Right renal pelvis (tissue), 4 donors: ENCODE measurements at regions not wholly inside any gene's neighbourhood (a gene's known extent, or its start where the extent isn't known, plus 50 kb on each side); places are given as distances from the start of the nearest gene placed in this dataset.

Experiments
- DNase-seq, 4 donors: peaks; one replicate each; pipeline ENCODE4 v3.0.0-alpha.2; 2013; ENCODE audit warnings: low read depth in 4 of 4, low spot score in 3 of 4, missing footprints in 1 of 4

DNA sequence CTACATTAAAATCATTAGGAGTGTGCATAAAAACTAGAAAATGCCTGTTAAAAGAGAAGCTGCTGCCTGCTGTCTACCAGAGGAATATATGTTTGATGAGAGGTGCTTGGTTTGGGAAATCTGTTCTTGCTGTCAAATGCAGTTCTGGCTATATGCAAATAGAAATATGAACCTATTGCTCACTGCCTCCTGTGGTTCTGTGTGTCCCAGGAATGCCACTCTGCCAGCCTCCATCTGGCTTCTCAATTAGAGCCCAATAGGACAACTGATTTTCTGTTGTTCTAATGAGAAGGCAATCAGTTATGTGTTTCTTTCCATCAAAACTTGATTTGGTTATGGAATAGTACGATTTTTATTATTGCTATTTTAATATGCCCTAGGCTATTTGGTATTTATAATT is 759.7 kb downstream of the HDGFL1 start:
- DNase-seq, result no peak

DNA sequence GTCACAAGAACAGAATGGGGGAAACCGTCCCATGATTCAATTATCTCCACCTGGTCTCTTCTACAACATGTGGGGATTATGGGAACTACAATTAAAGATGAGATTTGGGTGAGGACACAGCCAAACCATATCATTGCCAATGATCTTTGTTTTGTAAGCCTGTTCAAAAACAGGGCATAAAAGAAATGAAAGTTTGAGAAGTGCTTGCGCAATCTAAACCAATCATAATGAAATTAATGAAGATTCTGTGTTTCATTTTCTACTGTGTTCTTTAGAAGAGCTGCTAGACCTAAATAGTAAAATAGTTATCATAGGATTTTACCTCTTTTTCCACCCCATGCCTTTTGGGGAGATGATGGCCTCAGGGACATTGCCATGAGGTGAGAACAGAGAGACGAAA is 761.3 kb downstream of the HDGFL1 start:
- no peak for DNase-seq

DNA sequence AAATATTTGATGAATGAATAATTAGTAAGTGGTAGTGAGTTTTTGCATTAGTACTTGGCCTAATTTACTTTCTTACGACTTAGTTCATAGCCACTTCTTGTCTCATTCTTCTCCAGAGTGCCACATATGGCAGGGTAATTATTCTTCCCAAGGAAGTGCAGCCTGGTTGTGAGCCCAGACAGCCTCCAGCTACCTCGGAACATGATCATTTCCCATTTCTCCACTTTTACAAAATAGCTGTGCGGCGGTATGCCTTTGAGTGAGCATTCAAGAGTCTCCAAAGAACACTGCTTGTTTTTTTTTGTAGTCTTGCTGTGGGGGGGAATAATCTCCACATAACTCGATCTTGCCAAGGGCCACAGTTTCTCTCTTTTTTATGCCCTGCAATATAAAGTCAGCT is 765.0 kb downstream of the HDGFL1 start:
- DNase-seq, result no peak

DNA sequence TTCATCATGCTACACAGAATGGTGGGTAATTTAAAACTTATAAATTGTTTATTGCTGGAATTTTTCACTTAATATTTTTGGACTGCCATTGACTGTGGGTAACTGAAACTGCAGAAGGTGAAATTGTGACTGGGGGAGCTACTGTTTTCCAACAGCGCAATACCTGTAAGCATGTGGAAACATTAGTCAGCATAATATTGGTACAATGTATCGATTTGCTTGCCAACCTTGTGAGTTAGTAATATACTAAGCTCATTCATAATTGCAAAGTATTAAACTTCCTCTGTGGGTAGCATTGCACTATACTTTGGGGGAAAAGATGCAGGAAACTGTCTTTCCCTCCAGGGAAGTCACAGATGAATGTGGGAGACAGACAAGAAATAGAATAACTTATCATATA is 766.5 kb downstream of the HDGFL1 start:
- DNase-seq, result no peak

DNA sequence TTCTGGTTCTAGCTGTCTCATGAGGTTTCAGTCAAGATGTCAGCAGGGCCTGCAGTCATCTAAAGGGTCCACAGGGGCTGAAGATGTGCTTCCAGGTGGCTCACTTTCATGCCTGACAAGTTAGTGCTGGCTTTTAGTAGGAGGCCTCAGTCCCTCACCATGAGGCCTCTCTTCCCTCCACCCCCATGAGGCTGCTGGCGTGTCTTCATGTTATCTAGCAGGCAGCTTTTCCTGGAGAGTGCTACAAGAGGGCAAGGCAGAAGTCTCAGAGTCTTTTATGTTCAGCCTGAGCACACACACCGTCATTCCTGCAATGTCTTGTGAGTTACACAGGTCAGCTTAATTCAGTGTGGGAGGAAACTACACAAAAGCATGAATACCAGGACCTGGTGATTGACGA is 769.9 kb downstream of the HDGFL1 start:
- no peak for DNase-seq

DNA sequence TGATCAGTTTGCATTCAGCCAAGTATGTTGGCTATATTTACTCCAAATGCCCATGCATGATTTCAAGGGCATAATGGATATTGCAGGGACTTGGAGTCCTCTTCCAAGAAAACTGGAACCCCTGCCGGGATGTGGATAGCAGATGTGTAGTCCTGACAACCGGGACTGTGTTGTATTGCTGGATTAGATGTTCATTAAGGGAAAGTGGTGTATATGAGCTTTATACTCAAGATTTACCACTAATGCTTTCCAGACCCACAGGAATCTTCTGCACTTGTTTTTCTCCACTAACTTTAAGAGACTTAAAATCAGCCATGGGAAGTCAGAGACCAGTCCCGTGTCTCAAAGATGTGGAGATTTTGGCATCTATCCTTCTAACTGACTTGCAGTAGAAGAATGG is 770.9 kb downstream of the HDGFL1 start:
- no peak for DNase-seq

DNA sequence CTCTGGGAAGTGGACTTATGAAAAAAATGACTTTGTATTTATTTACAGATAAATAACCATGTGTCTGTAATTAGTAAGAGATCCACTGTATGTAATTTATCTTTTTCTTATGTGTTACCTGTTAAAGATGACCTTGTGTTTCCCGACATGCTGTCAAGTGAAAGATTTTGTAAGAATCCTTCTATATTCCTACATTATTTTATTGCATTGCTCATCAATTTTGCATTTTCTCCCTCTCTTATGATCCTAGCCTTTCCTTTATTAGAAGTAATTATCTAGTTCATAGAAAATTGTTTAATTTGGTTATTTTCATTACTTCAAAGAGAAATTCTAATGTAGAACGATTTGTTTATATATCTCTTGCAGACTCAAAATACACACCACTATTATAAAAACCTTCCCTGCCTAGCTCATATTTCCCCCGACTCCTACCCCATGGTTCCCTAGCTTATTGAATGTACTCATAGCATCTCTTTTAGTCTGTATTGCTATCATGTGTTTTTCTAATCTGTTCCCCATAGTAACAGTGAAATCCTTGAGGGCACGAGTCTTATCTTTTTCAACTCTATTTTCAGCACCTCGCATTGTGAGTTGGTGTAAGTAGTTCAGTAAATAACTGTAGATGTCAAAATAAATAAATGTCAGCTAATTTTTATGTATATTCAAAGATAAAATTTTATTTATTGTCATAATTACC is 774.4 kb downstream of the HDGFL1 start:
- DNase-seq, result no peak

DNA sequence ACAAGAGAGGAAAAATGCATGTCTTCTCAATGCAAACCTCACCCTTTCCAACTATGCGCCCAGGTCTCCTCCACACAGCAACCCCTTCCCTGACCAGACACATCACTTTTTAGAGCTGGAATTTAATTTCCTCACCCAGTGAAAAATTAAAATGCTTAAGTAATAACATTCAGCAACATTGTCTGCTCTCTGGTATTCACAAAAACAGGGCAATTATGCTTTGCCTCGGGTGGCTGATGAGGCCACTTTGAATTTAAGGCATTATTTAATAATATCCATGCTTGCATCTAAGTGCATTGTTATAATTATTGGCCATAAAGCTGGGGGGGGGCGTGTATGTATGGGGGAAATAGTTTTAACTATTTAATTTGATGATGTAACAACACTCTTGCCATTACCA is 777.8 kb upstream of the NRSN1 start:
- no peak for DNase-seq

DNA sequence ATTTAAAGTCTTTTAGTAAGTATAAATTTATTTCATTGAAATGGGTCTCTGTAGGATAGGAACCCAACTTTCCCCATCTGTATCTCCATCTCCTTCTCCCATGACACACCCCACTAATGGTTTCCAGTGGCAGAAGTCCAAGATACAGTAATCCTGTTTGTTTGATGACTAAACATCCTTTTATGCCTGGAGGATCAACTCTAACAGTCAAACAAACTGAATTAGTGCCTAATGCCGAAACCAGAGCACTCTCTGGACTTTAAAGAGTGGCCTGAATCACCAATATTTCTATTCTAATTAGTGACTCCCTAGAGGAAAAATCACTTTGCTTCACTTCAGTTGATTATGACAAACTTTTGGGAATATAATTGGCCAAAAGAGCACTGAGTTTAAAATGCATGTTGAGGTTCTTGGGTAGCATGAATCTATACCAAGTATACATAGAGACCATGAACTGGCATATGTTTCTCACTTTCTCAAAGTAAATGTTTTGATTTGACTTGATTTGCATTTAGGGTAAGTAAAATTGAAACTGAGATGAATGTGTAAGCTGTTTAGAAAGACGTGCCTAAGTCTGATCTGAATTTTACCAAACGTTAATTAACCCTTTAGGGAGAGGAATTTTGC is 776.4 kb upstream of the NRSN1 start:
- no peak for DNase-seq

DNA sequence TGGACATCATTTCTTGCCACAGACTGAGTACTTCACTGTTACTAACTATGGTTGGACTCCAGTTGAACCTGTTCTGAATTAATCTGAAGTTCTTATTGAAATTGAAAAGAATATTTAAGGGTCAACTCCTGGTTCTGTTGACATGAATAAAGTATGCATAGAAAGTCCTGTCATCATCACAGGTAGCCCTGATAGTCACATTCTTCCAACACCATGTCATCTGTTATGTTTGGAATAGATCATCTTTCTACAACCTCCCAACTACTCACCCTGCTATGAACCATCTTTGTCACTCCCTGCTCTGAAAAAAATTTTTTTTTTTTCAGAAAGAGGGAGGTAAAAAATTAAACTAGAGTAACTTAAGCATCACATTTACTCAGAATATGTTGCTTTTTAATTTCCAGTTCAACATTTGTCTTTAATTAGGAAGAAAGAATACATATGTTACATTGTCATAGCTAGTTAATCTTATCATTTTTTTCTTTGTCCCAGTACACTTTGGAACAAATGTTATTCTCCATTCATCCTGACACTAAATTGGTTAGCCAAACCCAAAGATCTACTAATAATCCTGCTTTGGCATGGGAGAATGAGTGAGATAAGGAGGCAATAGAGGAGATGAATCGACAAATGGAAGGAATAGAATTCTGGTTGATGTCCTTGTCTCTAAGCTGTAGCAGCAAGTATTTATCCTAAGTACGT is 775.1 kb upstream of the NRSN1 start:
- DNase-seq, result no peak

DNA sequence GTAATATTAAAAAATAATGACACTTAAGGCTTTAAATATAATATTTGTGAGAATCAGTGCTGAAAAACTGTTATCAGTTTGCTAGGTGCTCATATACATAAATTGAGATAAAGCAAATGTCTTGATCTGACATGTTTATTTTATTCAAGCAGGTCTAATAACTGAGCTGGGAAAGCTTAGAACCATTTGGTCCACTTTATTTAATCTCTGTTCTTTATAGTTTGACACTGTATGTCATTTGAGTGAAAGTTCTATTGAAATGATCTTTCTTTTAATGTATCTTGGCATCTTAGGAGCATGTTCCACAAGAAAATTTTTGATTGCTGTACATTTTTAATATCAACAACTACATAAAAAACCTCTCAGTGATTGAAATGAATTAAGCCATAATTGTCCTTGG is 772.0 kb upstream of the NRSN1 start:
- DNase-seq, result no peak

DNA sequence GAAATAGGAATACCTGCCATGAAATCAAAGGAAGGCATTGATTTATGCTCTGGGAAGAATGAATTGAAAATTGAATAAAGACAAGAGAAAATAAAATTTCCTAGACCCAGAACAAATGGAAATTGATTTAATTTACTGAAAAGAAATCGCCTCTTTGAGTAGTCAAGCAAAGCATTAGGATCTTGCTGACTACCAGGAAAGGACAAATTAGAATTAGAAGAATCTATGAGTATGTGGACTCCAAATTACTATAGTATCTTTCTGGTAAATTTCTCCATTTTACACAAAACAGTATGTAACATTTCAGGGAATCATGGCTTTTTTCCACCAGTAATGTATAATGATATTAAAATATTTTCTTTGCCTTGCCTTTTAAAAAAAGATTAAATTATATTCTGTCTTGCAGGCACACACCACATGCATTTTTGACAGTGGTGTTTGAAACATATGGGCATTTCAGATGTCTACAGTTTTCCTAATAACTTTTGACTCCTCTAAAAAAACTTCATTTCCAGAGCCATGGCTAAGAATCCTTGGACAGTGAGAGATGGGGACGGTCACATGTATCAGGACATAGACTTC is 768.7 kb upstream of the NRSN1 start:
- DNase-seq, result no peak

DNA sequence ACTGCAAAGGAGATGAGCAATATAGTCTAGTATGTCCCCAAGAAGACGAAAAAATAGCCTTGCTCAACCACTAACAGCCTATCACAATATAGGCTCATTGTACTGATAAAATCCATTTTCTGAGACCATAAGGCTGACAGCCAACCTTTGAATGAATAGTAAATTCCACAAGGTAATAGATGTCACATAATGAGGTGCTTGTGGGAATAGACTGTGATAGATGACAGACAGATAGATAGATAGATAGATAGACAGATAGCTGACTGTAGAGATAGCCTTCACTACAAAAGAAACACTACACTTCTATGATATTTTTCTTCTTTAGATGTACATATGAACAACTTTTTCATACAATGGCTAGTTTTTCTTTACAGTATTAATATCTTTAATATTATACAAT is 760.3 kb upstream of the NRSN1 start:
- DNase-seq, result no peak

DNA sequence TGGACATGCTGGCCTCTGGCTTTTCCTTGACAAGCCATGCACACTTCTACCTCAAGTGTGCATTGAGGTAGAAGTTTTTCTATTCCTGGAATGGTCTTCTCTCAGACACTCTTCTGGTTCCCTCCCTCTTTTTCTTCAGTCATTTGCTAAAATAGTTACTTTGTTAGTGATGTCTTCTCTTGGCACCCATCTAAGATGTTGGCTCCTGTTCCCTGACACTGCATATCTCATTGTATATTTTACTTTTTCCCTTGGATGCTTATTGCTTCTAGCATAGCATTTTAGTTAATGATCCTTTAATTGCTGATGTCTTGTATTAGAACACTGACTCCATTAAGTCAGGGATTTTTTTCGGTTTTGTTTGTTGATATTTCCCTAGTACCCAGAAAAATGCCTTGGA is 758.7 kb upstream of the NRSN1 start:
- no peak for DNase-seq

DNA sequence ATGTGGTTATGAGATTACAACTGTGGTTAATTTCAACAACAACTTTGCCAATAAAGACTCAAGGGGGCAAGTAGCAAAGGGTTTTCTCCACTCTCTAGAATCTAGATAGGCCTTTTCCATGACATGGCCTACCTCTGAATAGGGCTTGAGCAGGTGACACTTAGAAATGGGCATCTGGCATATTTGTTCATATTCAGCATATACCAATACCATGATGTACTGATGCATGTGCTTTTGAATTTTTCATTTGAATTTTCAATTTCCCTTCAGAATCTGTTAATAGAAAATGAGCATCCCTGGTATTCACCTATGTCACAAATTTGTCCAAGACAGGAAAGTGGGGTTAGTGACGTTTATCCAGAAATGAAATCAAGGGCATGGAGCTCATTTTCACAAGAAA is 757.5 kb upstream of the NRSN1 start:
- no peak for DNase-seq

DNA sequence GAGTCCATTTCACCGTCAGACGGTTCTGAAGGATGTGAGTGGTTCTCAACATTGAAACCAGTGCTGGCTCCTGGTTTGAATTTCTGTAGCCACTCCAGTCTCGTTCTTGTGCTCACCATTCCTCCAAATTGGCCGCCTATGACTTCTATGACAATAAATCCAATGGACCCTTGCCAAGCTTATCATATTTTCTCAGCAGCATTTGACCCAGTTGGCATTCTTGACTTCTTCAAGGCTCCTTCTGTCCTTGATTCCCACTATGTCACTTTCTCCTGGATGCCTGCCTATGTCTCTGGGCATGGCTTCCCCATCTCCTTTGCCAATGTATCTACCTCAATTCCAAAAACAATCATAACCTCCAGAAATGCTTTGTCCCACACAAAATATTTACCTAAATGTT is 756.0 kb upstream of the NRSN1 start:
- DNase-seq, result no peak

DNA sequence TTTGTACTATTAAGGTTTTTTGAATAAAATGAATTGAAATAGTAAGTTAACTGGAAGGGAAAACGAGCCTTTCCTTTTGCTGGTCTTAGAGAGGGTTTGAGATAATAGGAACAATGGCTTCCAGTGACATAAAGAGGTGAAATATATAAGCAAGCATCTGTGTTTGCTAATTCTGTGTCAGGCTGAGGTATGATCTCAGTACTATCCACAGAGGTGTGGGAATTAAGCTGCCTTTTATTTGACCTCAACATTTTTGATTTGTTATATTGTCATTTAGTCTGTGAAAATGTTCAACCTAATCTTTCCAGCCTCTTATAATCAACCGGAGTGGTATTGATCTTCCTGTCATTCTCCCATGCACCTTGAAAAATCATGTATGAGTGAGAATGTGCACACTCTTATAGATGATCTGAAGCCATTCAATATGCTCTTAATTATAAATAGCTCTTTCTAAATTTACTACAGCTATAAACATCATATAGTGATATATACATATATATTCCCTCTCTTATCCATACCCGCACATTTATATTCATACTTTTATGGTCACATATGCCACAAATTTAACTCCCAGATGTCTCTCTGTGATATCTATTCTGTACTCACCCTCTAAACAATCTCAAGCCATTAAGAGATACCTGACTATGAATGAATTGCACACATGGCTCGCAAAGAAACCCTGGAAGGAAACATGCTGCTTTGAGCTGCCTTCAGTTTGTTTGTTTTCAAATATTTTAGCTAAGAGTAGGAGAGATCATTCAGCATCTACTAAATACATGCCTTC is 754.7 kb upstream of the NRSN1 start:
- no peak for DNase-seq

DNA sequence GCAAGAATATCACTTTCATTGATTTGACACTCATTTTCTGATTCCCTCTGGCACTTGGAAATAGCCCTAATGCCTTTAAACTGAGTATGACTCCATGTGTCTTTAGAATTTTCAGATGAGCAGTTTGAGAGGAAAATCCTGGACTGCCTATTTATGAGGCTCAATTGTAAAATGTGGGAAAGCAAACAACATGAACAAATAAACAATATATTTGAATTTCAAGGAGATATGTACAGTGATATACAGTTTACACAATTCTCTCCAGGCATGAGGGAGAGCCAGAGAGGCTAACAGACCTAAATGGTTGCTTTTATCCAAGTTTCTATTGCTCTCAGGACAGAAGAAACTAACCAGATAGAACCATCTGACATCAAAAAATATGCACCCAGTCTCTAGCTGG is 748.2 kb upstream of the NRSN1 start:
- no peak for DNase-seq

DNA sequence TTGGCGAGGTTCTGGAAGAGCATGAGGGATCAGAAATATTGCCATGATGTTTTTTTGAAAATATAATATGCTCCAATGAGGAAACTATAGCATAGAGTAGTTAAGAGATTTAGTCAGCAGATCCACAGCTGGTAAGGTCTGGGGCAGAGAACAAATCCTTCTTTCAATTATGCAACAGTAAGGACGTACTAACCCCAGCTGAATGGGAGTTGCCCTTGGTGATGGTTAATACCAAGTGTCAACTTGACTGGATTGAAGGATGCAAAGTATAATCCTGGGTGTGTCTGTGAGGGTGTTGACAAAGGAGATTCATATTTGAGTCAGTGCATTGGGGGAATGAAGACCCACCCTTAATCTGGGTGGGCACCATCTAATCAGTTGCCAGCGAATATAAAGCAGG is 745.5 kb upstream of the NRSN1 start:
- DNase-seq, result no peak

DNA sequence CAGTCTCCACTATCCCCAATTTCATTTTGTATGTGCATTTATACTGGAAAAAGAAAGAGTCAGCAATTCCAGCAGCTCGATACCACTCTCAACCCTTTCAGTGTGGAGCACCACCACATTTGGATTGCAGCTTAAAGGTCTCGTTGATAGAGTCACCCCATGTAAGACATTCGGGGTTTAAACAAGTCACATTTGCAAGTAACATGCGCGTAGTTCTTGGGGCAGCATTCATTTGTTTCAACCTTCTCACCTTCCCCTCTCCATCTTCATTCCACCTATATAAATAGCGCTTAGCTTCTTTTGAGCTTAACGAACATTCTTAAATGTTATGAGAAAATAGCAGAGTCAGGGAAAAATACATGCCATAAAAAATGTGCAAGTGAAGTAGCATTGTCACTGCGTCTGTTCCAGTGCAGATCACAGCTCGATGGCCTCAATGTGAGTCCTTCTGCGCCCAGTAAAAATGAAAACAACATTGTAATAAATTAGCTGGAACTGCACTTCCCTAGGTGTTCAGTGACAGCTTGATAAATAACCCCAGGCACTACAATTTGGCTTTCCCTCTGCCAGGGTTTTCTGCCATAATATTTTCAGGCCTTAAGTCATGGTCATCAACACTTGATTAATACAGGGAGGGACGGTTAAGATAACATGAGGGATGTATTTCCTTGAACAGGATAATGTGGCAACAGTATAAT is 737.8 kb upstream of the NRSN1 start:
- DNase-seq, result no peak

DNA sequence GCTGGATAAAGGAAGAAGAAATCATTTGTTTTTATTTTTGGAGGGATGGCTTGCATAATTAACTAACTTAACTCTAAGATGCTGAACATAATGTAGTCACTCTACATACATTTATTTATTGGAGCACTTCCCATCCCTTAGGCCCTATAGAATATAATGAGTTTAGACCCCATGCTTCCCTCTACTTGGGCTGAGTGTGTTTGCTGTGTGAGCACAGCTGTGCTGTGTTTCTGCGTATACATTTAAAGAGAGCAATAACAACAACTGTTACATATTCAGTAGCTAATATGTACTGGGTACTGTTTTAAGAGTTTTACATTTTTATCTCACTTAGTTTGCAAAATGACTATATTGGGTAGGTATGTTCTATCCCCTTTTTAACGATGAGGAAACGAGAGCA is 736.6 kb upstream of the NRSN1 start:
- no peak for DNase-seq
